Liver (tissue), 7 donors: ENCODE measurements at regions not wholly inside any gene's neighbourhood (a gene's known extent, or its start where the extent isn't known, plus 50 kb on each side); places are given as distances from the start of the nearest gene placed in this dataset.

ENCODE experiments used
- DNase-seq: peaks from one replicate; pipeline ENCODE4 v3.0.0-alpha.2; 2017; ENCODE audit warnings: low spot score
- H3K27ac ChIP-seq, 2 donors: one replicate each; pipeline ENCODE4 v1.7.0; 2013; ENCODE audit warnings: inconsistent platforms in 2 of 2, low read length in 2 of 2, control low read depth in 1 of 2, low read depth in 1 of 2, mild to moderate bottlenecking in 1 of 2
- H3K27me3 ChIP-seq, 4 donors: one replicate each; pipeline versions ENCODE4 v1.6.1 to v1.7.0; 2013; ENCODE audit warnings: low read length in 3 of 4, inconsistent platforms in 1 of 4, mild to moderate bottlenecking in 1 of 4, moderate library complexity in 1 of 4; ENCODE audit not compliant: control insufficient read depth in 4 of 4, insufficient read depth in 4 of 4
- H3K36me3 ChIP-seq, 4 donors: one replicate each; pipeline versions ENCODE4 v1.6.1 to v1.7.0; 2013; ENCODE audit warnings: low read length in 3 of 4, mild to moderate bottlenecking in 3 of 4, low read depth in 1 of 4, moderate library complexity in 1 of 4; ENCODE audit not compliant: control insufficient read depth in 4 of 4, insufficient read depth in 3 of 4
- H3K4me1 ChIP-seq, 4 donors: one replicate each; pipeline versions ENCODE4 v1.6.1 to v1.7.0; 2013; ENCODE audit warnings: low read length in 3 of 4, mild to moderate bottlenecking in 3 of 4, moderate library complexity in 1 of 4; ENCODE audit not compliant: control insufficient read depth in 4 of 4, insufficient read depth in 4 of 4
- H3K4me3 ChIP-seq, 3 donors: one replicate each; pipeline versions ENCODE4 v1.6.1 to v1.7.0; 2013; ENCODE audit warnings: low read length in 3 of 3, control low read depth in 1 of 3, low read depth in 1 of 3, mild to moderate bottlenecking in 1 of 3
- H3K9ac ChIP-seq, 2 donors: one replicate each; pipeline ENCODE4 v1.7.0; 2013; ENCODE audit warnings: low read length in 2 of 2, mild to moderate bottlenecking in 2 of 2, moderate library complexity in 2 of 2, control low read depth in 1 of 2, low read depth in 1 of 2
- H3K9me3 ChIP-seq, 4 donors: one replicate each; pipeline versions ENCODE4 v1.6.1 to v1.7.0; 2013; ENCODE audit warnings: low read length in 3 of 4; ENCODE audit not compliant: control insufficient read depth in 4 of 4
- EGR1 ChIP-seq, 2 donors: IDR thresholded peaks; 2 replicates each; pipeline ENCODE4 v1.6.1; 2016 to 2018; ENCODE audit warnings: antibody characterized with exemption in 2 of 2, low read depth in 2 of 2
- FOXA2 ChIP-seq: IDR thresholded peaks from 2 replicates; pipeline ENCODE4 v1.6.1; 2016; ENCODE audit warnings: antibody characterized with exemption
- GABPA ChIP-seq, 2 donors: IDR thresholded peaks in 1 of 2; conservative IDR thresholded peaks in 1 of 2; 2 replicates each; pipeline ENCODE4 v1.6.1; 2016; ENCODE audit warnings: antibody characterized with exemption in 2 of 2, mild to moderate bottlenecking in 1 of 2, moderate library complexity in 1 of 2
- HNF4A ChIP-seq, 2 donors: conservative IDR thresholded peaks; 2 replicates each; pipeline ENCODE4 v1.6.1; 2016; ENCODE audit warnings: antibody characterized with exemption in 2 of 2, mild to moderate bottlenecking in 2 of 2
- HNF4G ChIP-seq: IDR thresholded peaks from 2 replicates; pipeline ENCODE4 v1.6.1; 2016; ENCODE audit warnings: antibody characterized with exemption
- JUND ChIP-seq, 2 donors: IDR thresholded peaks; 2 replicates each; pipeline ENCODE4 v1.6.1; 2016; ENCODE audit warnings: antibody characterized with exemption in 2 of 2
- NR2F2 ChIP-seq: IDR thresholded peaks from 2 replicates; pipeline ENCODE4 v1.6.1; 2016; ENCODE audit warnings: antibody characterized with exemption
- RAD21 ChIP-seq, 2 donors: IDR thresholded peaks; 2 replicates each; pipeline ENCODE4 v1.6.1; 2016; ENCODE audit warnings: antibody characterized with exemption in 2 of 2, mild to moderate bottlenecking in 2 of 2
- RXRA ChIP-seq, 2 donors: IDR thresholded peaks; 2 replicates each; pipeline ENCODE4 v1.6.1; 2017 to 2018; ENCODE audit warnings: antibody characterized with exemption in 2 of 2, mild to moderate bottlenecking in 1 of 2
- SP1 ChIP-seq: IDR thresholded peaks from 2 replicates; pipeline ENCODE4 v1.6.1; 2018; ENCODE audit warnings: antibody characterized with exemption, mild to moderate bottlenecking
- TAF1 ChIP-seq: conservative IDR thresholded peaks from 2 replicates; pipeline ENCODE4 v1.6.1; 2016; ENCODE audit warnings: antibody characterized with exemption, mild to moderate bottlenecking
- ZBTB33 ChIP-seq: IDR thresholded peaks from 2 replicates; pipeline ENCODE4 v1.6.1; 2016; ENCODE audit warnings: antibody characterized with exemption
- WGBS: extraction: QIAGEN DNeasy Blood & Tissue Kit; methylation state at CpG from one replicate; pipeline ENCODE4 v1.1.7; 2013; 5-methylcytosine and 5-hydroxymethylcytosine counted together
- TF ChIP-seq, protein P1 (sequence below): IDR thresholded peaks from 2 replicates; pipeline ENCODE4 v1.6.1; 2016; ENCODE audit warnings: antibody characterized with exemption
- TF ChIP-seq, protein P2 (sequence below): IDR thresholded peaks from 2 replicates; pipeline ENCODE4 v1.6.1; 2016; ENCODE audit warnings: antibody characterized with exemption, mild to moderate bottlenecking
- donor health status: healthy.
- donor health status: healthy.
- donor health status: healthy.
- donor health status: healthy.

- H3K9ac ChIP-seq, result no peak overlapping the region
- no peaks in the 10 kb centered on the region for H3K36me3 ChIP-seq
- H3K27ac ChIP-seq, result no peak overlapping the region
- H3K4me3 ChIP-seq, result no peak overlapping the region
- H3K9me3 ChIP-seq, result no peaks in the 10 kb centered on the region
- DNase-seq, result no peak
- no peaks in the 10 kb centered on the region for H3K4me1 ChIP-seq
- WGBS, result 16% methylated on average over 3 of the region's 3 CpGs
- TF ChIP-seq, protein P1, sequence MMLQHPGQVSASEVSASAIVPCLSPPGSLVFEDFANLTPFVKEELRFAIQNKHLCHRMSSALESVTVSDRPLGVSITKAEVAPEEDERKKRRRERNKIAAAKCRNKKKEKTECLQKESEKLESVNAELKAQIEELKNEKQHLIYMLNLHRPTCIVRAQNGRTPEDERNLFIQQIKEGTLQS, result no peak
- TF ChIP-seq ZBTB33 (no peak), GABPA (IDR thresholded peaks at IDR 0.05 in 1 of 2, conservative IDR thresholded peaks at IDR 0.05 in 1 of 2) (no peak), NR2F2 (peak; percentile 22), RAD21 (IDR thresholded peaks at IDR 0.05) (no peak), JUND (IDR thresholded peaks at IDR 0.05) (no peak)
- TF ChIP-seq, protein P2, sequence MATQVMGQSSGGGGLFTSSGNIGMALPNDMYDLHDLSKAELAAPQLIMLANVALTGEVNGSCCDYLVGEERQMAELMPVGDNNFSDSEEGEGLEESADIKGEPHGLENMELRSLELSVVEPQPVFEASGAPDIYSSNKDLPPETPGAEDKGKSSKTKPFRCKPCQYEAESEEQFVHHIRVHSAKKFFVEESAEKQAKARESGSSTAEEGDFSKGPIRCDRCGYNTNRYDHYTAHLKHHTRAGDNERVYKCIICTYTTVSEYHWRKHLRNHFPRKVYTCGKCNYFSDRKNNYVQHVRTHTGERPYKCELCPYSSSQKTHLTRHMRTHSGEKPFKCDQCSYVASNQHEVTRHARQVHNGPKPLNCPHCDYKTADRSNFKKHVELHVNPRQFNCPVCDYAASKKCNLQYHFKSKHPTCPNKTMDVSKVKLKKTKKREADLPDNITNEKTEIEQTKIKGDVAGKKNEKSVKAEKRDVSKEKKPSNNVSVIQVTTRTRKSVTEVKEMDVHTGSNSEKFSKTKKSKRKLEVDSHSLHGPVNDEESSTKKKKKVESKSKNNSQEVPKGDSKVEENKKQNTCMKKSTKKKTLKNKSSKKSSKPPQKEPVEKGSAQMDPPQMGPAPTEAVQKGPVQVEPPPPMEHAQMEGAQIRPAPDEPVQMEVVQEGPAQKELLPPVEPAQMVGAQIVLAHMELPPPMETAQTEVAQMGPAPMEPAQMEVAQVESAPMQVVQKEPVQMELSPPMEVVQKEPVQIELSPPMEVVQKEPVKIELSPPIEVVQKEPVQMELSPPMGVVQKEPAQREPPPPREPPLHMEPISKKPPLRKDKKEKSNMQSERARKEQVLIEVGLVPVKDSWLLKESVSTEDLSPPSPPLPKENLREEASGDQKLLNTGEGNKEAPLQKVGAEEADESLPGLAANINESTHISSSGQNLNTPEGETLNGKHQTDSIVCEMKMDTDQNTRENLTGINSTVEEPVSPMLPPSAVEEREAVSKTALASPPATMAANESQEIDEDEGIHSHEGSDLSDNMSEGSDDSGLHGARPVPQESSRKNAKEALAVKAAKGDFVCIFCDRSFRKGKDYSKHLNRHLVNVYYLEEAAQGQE, result no peak
- H3K27me3 ChIP-seq, result peaks cover 0 to 2% (median 0%) of the 10 kb centered on the region in 4 donors
Observed at GRCh38 chr4:176894498-176894897, 101.8 kb upstream of the VEGFC start.

GRCh38 chr4:176896211-176896610 lies 103.5 kb upstream of the VEGFC start:
- DNase-seq, result no peak
- peaks cover 0 to 2% (median 0%) of the 10 kb centered on the region in 4 donors for H3K27me3 ChIP-seq
- TF ChIP-seq TAF1 (no peak), HNF4G (no peak), FOXA2 (no peak), NR2F2 (no peak), HNF4A (conservative IDR thresholded peaks at IDR 0.05) (no peak), JUND (IDR thresholded peaks at IDR 0.05) (no peak), RXRA (IDR thresholded peaks at IDR 0.05) (no peak), EGR1 (IDR thresholded peaks at IDR 0.05; ENCODE audit: low read depth in 2 of 2) (no peak), SP1 (no peak)
- TF ChIP-seq, protein P2, result no peak
- H3K9ac ChIP-seq, result no peak overlapping the region
- no peak overlapping the region for H3K4me3 ChIP-seq
- no peaks in the 10 kb centered on the region for H3K9me3 ChIP-seq
- no peaks in the 10 kb centered on the region for H3K4me1 ChIP-seq
- H3K36me3 ChIP-seq, result no peaks in the 10 kb centered on the region
- WGBS, result 64% methylated on average over 5 of the region's 5 CpGs
- no peak overlapping the region for H3K27ac ChIP-seq
